Activated CD4-positive, alpha-beta T cell treated with anti-CD3 and anti-CD28 coated beads, Interleukin-10, Interleukin-2, amounts not matched to agents 100 ng/mL and 50 ng/mL, durations not matched to agents 16 hours and 8 hours (primary cell): ENCODE measurements at regions not wholly inside any gene's neighbourhood (a gene's known extent, or its start where the extent isn't known, plus 50 kb on each side); places are given as distances from the start of the nearest gene placed in this dataset.

Experiments used
- DNase-seq: peaks from one replicate; pipeline ENCODE4 v3.0.0-alpha.2; 2020

GRCh38 chr9:131809941-131810344 lies 70.1 kb upstream of the RAPGEF1 start:
- no peak for DNase-seq

GRCh38 chr9:131808291-131808690 lies 68.4 kb upstream of the RAPGEF1 start:
- no peak for DNase-seq

- no peak for DNase-seq
Observed at GRCh38 chr9:131807144-131807983, 67.5 kb upstream of the RAPGEF1 start.

GRCh38 chr9:131805803-131806202 lies 65.9 kb upstream of the RAPGEF1 start:
- DNase-seq: no peak

GRCh38 chr9:131804826-131805225 lies 65.0 kb upstream of the RAPGEF1 start:
- DNase-seq: no peak

- no peak for DNase-seq
Observed at GRCh38 chr9:131803758-131804411, 64.0 kb upstream of the RAPGEF1 start.

GRCh38 chr9:131801810-131802209 lies 61.9 kb upstream of the RAPGEF1 start:
- DNase-seq: no peak

GRCh38 chr9:131800843-131801242 lies 61.0 kb upstream of the RAPGEF1 start:
- DNase-seq: no peak

- DNase-seq: no peak
Observed at GRCh38 chr9:131800366-131800765, 60.5 kb upstream of the RAPGEF1 start.

GRCh38 chr9:131799177-131799823 lies 59.4 kb upstream of the RAPGEF1 start:
- peak; percentile 47 for DNase-seq

GRCh38 chr9:131798246-131798645 lies 58.4 kb upstream of the RAPGEF1 start:
- DNase-seq: no peak

- DNase-seq: no peak
Observed at GRCh38 chr9:131794393-131794792, 54.5 kb upstream of the RAPGEF1 start.

- no peak for DNase-seq
Observed at GRCh38 chr9:131791542-131792254, 51.8 kb upstream of the RAPGEF1 start.
